B cell (primary cell): ENCODE measurements at regions not wholly inside any gene's neighbourhood (a gene's known extent, or its start where the extent isn't known, plus 50 kb on each side); places are given as distances from the start of the nearest gene placed in this dataset.

Experiments used
- ATAC-seq: fragments of 200-7000 bp; cut with Tn5 transposase; one replicate; pipeline ENCODE4 v1.10.0; 2021; ENCODE audit warnings: low read depth, mild to moderate bottlenecking, moderate number of reproducible peaks, moderate library complexity
- CTCF ChIA-PET: fragments of 350-600 bp; sonication (Branson Sonifier 250); formaldehyde crosslinking; loops from one replicate; lab custom pipeline; 2021; ENCODE audit warnings: antibody characterized with exemption, inconsistent platforms; lab: Charles Lee
- POLR2A ChIA-PET: fragments of 350-600 bp; sonication (Branson Sonifier 250); formaldehyde crosslinking; loops from one replicate; lab custom pipeline; 2021; ENCODE audit warnings: antibody characterized with exemption; lab: Charles Lee
- DNase-seq: peaks from one replicate; pipeline ENCODE4 v3.0.0; 2013
- H2AFZ ChIP-seq: 2 replicates; pipeline ENCODE4 v1.6.1; 2012; ENCODE audit warnings: mild to moderate bottlenecking, low read depth, low read length; ENCODE audit not compliant: insufficient read depth, poor library complexity, severe bottlenecking
- H3K27ac ChIP-seq, 2 donors: 1 replicate in 1 of 2; 2 replicates in 1 of 2; pipeline ENCODE4 v1.5.1; 2012 to 2013; ENCODE audit warnings: low read length in 2 of 2, mild to moderate bottlenecking in 2 of 2, moderate library complexity in 1 of 2
- H3K27me3 ChIP-seq, 4 experiments: fragments of 200-600 bp in 1 of 4; sonication (generic) in 1 of 4; replicated peaks in 1 of 4; 1 replicate in 2 of 4; 2 replicates in 2 of 4; pipeline versions ENCODE4 v1.6.1 to v1.7.0; 2013 to 2016; ENCODE audit warnings: low read length in 3 of 4, mild to moderate bottlenecking in 2 of 4, mixed read lengths in 1 of 4, moderate library complexity in 1 of 4; ENCODE audit not compliant: insufficient read depth in 4 of 4, control insufficient read depth in 3 of 4; ENCODE audit errors: control extremely low read depth in 1 of 4
- H3K36me3 ChIP-seq, 2 experiments: replicated peaks in 1 of 2; 1 replicate in 1 of 2; 2 replicates in 1 of 2; pipeline versions ENCODE4 v1.6.1 to v1.7.1; 2013; ENCODE audit warnings: low read length in 1 of 2; ENCODE audit not compliant: insufficient read depth in 2 of 2, control insufficient read depth in 1 of 2; ENCODE audit errors: control extremely low read depth in 1 of 2, extremely low read depth in 1 of 2
- H3K4me1 ChIP-seq, 2 donors: fragments of 200-600 bp in 1 of 2; sonication (generic) in 1 of 2; 1 replicate in 1 of 2; 2 replicates in 1 of 2; pipeline versions ENCODE4 v1.5.1 to v1.6.1; 2013 to 2017; ENCODE audit warnings: low read length in 2 of 2; ENCODE audit not compliant: control insufficient read depth in 2 of 2, insufficient read depth in 2 of 2
- H3K4me2 ChIP-seq: replicated peaks from 2 replicates; pipeline ENCODE3; 2012; ENCODE audit warnings: mild to moderate bottlenecking, low read depth, low read length; ENCODE audit not compliant: poor library complexity, severe bottlenecking
- H3K4me3 ChIP-seq, 5 experiments: fragments of 200-600 bp in 1 of 5; sonication (generic) in 1 of 5; 1 replicate in 3 of 5; 2 replicates in 2 of 5; pipeline versions ENCODE4 v1.5.1 to v1.7.0; 2011 to 2016; ENCODE audit warnings: low read length in 4 of 5, mild to moderate bottlenecking in 4 of 5, low read depth in 2 of 5, control low read depth in 1 of 5, moderate library complexity in 1 of 5; ENCODE audit not compliant: insufficient read depth in 1 of 5; ENCODE audit errors: control extremely low read depth in 1 of 5, extremely low read depth in 1 of 5
- H3K79me2 ChIP-seq: fragments of 200-600 bp; sonication (generic); one replicate; pipeline ENCODE4 v1.6.0; 2016; ENCODE audit warnings: low read length; ENCODE audit not compliant: control insufficient read depth, insufficient read depth
- H3K9ac ChIP-seq: fragments of 200-600 bp; sonication (generic); 2 replicates; pipeline ENCODE4 v1.6.1; 2017; ENCODE audit warnings: mild to moderate bottlenecking, low read length, moderate library complexity
- H3K9me3 ChIP-seq, 3 donors: one replicate each; pipeline versions ENCODE4 v1.6.1 to v1.7.1; 2013; ENCODE audit warnings: low read length in 2 of 3; ENCODE audit not compliant: control insufficient read depth in 2 of 3, insufficient read depth in 1 of 3; ENCODE audit errors: control extremely low read depth in 1 of 3
- H4K20me1 ChIP-seq: 2 replicates; pipeline ENCODE4 v1.6.0; 2012; ENCODE audit warnings: mild to moderate bottlenecking, low read length; ENCODE audit not compliant: insufficient read depth, control insufficient read depth, poor library complexity, severe bottlenecking
- H3K27ac Mint-ChIP-seq: one replicate; pipeline ENCODE4 v1.8.0; 2021; ENCODE audit warnings: mixed read lengths
- H3K27me3 Mint-ChIP-seq: one replicate; pipeline ENCODE4 v1.8.0; 2021; ENCODE audit warnings: mixed read lengths
- H3K4me1 Mint-ChIP-seq: one replicate; pipeline ENCODE4 v1.8.0; 2021; ENCODE audit warnings: mixed read lengths
- H3K4me3 Mint-ChIP-seq: one replicate; pipeline ENCODE4 v1.8.0; 2021; ENCODE audit warnings: mixed read lengths
- H3K9me3 Mint-ChIP-seq: one replicate; pipeline ENCODE4 v1.8.0; 2022; ENCODE audit warnings: mixed read lengths; ENCODE audit not compliant: insufficient read depth
- EZH2 ChIP-seq: IDR thresholded peaks from 2 replicates; pipeline ENCODE4 v1.6.1; 2012; ENCODE audit warnings: borderline replicate concordance, low read depth, mild to moderate bottlenecking, moderate library complexity, low read length; ENCODE audit not compliant: insufficient read depth, poor library complexity, severe bottlenecking
- WGBS: methylation state at CpG from one replicate; pipeline ENCODE4 v1.1.5; 2013; ENCODE audit warnings: missing lambda C conversion rate; ENCODE audit not compliant: insufficient coverage; 5-methylcytosine and 5-hydroxymethylcytosine counted together
- intact Hi-C: fragments of 100-400 bp; cut with micrococcal nuclease; formaldehyde crosslinking; loops from one replicate; pipeline ENCODE4 v1.10.0; 2022
- TF ChIP-seq, protein P1 (sequence below): fragments of 200-600 bp; IDR thresholded peaks from one replicate; pipeline ENCODE4 v1.8.0; 2022; ENCODE audit warnings: antibody characterized with exemption, mild to moderate bottlenecking

- Histone ChIP-seq H3K4me1 (no peaks in the 10 kb centered on the region), H3K79me2 (no peaks in the 10 kb centered on the region), H3K4me3 (no peak overlapping the region), H3K27ac (no peak overlapping the region), H3K9ac (no peak overlapping the region), H3K4me2 (no peak overlapping the region), H3K36me3 (no peaks in the 10 kb centered on the region), H3K9me3 (no peaks in the 10 kb centered on the region), H4K20me1 (no peaks in the 10 kb centered on the region), H3K27me3 (no peaks in the 10 kb centered on the region), H2AFZ (no peak overlapping the region)
- no peak for ATAC-seq
- peaks cover 19% of the 10 kb centered on the region for H3K27me3 Mint-ChIP-seq
- ChIA-PET POLR2A (no interaction called here), CTCF (no interaction called here)
- no peak for DNase-seq
- H3K4me1 Mint-ChIP-seq, result no peaks in the 10 kb centered on the region
- no peaks in the 10 kb centered on the region for H3K9me3 Mint-ChIP-seq
- intact Hi-C loops, result no loop called here
- TF ChIP-seq, protein P1, sequence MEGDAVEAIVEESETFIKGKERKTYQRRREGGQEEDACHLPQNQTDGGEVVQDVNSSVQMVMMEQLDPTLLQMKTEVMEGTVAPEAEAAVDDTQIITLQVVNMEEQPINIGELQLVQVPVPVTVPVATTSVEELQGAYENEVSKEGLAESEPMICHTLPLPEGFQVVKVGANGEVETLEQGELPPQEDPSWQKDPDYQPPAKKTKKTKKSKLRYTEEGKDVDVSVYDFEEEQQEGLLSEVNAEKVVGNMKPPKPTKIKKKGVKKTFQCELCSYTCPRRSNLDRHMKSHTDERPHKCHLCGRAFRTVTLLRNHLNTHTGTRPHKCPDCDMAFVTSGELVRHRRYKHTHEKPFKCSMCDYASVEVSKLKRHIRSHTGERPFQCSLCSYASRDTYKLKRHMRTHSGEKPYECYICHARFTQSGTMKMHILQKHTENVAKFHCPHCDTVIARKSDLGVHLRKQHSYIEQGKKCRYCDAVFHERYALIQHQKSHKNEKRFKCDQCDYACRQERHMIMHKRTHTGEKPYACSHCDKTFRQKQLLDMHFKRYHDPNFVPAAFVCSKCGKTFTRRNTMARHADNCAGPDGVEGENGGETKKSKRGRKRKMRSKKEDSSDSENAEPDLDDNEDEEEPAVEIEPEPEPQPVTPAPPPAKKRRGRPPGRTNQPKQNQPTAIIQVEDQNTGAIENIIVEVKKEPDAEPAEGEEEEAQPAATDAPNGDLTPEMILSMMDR, result no peak
- TF ChIP-seq EZH2, result no peak
- no peak overlapping the region for H3K4me3 Mint-ChIP-seq
- 83% methylated on average over 4 of the region's 10 CpGs for WGBS
- no peak overlapping the region for H3K27ac Mint-ChIP-seq
These were observed 191.5 kb downstream of the MCHR2 start for GRCh38 chr6:99802396-99803031.

- WGBS, result 60% methylated on average over 1 of the region's 2 CpGs
- H3K27me3 ChIP-seq, result peaks cover 0 to 6% (median 0%) of the 10 kb centered on the region in 4 experiments
- Mint-ChIP-seq H3K4me1 (no peaks in the 10 kb centered on the region), H3K27ac (no peak overlapping the region), H3K4me3 (no peak overlapping the region), H3K9me3 (no peaks in the 10 kb centered on the region), H3K27me3 (peaks cover 40% of the 10 kb centered on the region)
- TF ChIP-seq, protein P1, result no peak
- TF ChIP-seq EZH2, result no peak
- ATAC-seq, result no peak
- H3K27ac ChIP-seq, result no peak overlapping the region
- H3K79me2 ChIP-seq, result no peaks in the 10 kb centered on the region
- H3K9ac ChIP-seq, result no peak overlapping the region
- intact Hi-C loops, result no loop called here
- no peaks in the 10 kb centered on the region for H4K20me1 ChIP-seq
- DNase-seq, result no peak
- ChIA-PET CTCF (no interaction called here), POLR2A (no interaction called here)
- no peak overlapping the region for H3K4me3 ChIP-seq
- H3K9me3 ChIP-seq, result no peaks in the 10 kb centered on the region
- no peak overlapping the region for H2AFZ ChIP-seq
- no peaks in the 10 kb centered on the region for H3K36me3 ChIP-seq
- no peaks in the 10 kb centered on the region for H3K4me1 ChIP-seq
- H3K4me2 ChIP-seq, result no peak overlapping the region
These were observed 185.0 kb downstream of the MCHR2 start for GRCh38 chr6:99808992-99809391.
